ENCODE measurements at regions not wholly inside any gene's neighbourhood (a gene's known extent, or its start where the extent isn't known, plus 50 kb on each side); places are given as distances from the start of the nearest gene placed in this dataset.

DNA sequence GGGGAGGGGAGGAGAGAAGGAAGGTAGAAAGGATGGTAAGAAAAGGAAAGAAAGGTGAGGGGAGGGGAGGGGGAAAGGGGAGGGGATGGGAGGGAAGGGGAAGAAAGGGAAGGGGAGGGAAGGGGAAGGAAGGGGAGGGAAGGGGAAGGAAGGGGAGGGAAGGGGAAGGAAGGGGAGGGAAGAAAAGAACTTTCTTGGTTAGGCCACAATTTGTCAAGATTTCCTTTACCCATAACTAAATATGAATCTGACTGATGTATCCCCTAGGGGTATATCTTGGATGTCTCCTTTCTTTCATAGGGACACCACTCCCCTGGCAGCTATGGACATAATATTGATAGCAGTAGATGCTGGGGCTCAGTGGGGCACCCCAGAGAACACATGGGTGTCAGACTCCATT is 54.4 kb upstream of the PRELP start:
- no peaks in the 10 kb centered on the region for H3K9me3 Mint-ChIP-seq
- no peak overlapping the region for H3K4me3 Mint-ChIP-seq
- no peaks in the 10 kb centered on the region for H3K4me1 Mint-ChIP-seq
- intact Hi-C loops (cut with micrococcal nuclease): no loop called here
- no peak for DNase-seq
- peaks cover 21% of the 10 kb centered on the region for H3K27me3 Mint-ChIP-seq
- H3K36me3 Mint-ChIP-seq (ENCODE audit: low read depth): no peaks in the 10 kb centered on the region
- no peak overlapping the region for H3K27ac Mint-ChIP-seq

DNA sequence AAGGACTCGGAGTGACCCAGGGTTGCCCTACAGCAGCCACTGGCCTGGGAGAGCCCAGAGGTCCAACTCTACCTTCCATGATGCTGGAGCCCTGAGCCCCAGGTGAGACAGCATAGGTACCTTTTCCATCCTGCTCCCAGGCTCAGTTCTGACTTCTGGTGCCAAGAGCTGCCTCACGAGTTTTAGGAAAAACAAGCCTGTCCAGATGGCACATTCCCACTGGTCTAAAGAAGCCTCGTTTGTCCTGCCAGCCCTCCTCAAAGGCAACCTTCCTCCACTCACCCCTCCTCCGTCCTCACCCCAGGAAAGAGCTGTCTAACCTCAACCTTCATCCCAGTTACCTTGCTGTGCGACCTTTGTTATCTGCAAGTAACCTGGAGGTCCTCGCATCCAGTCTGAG is 53.5 kb upstream of the PRELP start:
- intact Hi-C loops (cut with micrococcal nuclease): no loop called here
- Mint-ChIP-seq H3K27ac (no peak overlapping the region), H3K27me3 (peaks cover 26% of the 10 kb centered on the region)

DNA sequence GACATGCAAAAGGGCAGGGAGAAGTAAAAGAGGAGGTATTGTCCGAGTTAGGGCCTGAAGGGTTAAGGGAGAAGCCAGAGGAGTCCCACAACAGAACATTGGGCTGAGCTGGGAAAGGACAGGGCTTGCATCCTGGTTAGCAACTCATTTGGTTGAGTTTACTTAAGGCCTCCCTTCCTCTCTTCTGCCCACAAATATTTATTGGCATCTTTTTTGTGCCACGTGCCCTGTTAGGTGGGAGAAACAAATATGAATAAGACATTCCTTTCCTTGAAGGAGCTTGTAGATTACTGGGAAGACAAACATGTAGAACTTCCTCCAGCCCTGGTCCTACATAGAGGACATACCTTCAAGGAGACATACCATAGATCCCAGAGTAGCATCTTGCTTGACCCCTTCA is 53.0 kb upstream of the PRELP start:
- DNase-seq: no peak
- no peak overlapping the region for H3K27ac Mint-ChIP-seq
- no peak overlapping the region for H3K4me3 Mint-ChIP-seq
- H3K4me1 Mint-ChIP-seq: no peaks in the 10 kb centered on the region
- H3K27me3 Mint-ChIP-seq: peaks cover 28% of the 10 kb centered on the region
- no peaks in the 10 kb centered on the region for H3K36me3 Mint-ChIP-seq (ENCODE audit: low read depth)
- H3K9me3 Mint-ChIP-seq: no peaks in the 10 kb centered on the region
- intact Hi-C loops (cut with micrococcal nuclease): no loop called here

More for the DNA sequence above, 53.5 kb upstream of the PRELP start:
- Mint-ChIP-seq H3K4me3 (no peak overlapping the region), H3K4me1 (no peaks in the 10 kb centered on the region), H3K36me3 (ENCODE audit: low read depth) (no peaks in the 10 kb centered on the region), H3K9me3 (no peaks in the 10 kb centered on the region)
- DNase-seq: no peak

DNA sequence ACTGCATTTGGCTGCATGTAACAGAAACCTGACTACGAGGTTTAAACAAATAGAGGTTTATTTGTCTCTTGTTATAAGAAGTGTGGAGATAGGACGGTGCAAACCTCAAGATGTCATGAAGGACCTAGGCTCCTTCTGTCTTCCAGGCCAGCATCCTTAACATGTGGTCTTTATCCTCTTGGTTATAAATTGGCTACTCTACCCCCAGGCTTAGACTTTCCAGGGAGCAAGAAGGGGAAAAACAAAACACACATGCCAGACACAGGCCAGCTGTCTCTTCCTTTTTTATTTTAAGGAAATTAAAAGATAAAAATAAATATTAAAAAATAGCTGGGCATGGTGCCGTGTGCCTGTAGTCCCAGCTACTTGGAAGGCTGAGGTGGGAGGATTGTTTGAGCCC is 51.3 kb upstream of the PRELP start:
- H3K36me3 Mint-ChIP-seq (ENCODE audit: low read depth): no peaks in the 10 kb centered on the region
- peaks cover 30% of the 10 kb centered on the region for H3K27me3 Mint-ChIP-seq
- no peak overlapping the region for H3K4me3 Mint-ChIP-seq
- H3K4me1 Mint-ChIP-seq: no peaks in the 10 kb centered on the region
- no peak overlapping the region for H3K27ac Mint-ChIP-seq
- intact Hi-C loops (cut with micrococcal nuclease): no loop called here
- H3K9me3 Mint-ChIP-seq: no peaks in the 10 kb centered on the region
- no peak for DNase-seq

DNA sequence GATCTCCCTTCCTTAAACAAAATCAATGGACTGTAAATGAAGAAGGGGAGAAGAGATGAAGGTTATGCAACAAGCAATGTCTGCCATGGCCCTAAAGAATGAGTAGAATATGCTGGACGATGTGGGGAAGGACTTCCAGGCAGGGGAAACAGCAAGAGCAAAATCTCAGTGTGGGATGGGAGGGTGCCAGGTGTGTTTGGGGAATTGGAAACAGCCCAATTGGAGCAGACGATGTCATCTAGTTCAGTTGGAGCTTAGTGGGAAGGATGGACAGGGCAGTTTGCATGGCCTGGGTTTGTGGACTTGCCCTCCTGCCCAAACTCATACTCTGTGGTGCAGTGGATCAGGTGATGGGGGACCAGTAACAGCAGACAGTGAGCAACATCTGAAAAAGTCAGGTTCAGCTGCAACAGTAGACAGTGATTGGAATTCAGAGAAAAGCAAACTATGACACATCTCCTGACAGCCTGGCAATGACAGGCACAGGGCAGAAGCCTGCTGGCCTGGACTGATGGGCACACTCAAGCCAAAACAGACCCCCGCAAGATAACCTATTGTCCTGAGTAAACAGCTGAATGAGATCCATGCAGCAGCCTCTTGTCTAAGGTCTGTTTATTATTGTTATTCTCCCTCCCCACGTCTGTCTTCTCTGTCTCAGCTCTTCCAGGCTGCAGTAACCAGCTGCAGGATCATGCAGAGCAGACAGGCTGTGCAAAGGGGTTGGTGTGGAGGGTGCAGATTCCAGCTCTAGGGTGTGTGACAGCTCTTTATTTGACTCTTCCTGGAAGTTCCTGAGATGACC is 50.5 kb upstream of the PRELP start:
- Mint-ChIP-seq H3K4me3 (no peak overlapping the region), H3K27me3 (peaks cover 27% of the 10 kb centered on the region), H3K4me1 (no peaks in the 10 kb centered on the region), H3K36me3 (ENCODE audit: low read depth) (no peaks in the 10 kb centered on the region), H3K9me3 (no peaks in the 10 kb centered on the region), H3K27ac (no peak overlapping the region)
- no peak for DNase-seq
- intact Hi-C loops (cut with micrococcal nuclease): no loop called here

DNA sequence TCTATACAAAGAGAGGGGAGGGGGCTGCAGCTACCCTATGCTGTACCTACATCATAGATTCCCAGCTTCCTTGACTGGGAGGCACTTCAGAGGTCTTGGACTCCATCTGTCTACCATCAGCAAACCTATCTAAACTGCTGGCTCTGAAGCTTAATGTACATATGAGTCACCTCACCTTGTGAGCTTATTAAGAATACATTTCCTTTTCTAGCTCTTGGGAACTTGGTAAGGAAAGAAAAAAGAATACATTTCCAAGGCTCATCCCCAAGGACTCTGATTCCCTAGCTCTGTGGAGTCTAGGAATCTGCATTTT is 50.0 kb upstream of the PRELP start:
- H3K9me3 Mint-ChIP-seq: no peaks in the 10 kb centered on the region
- H3K27me3 Mint-ChIP-seq: peaks cover 26% of the 10 kb centered on the region
- H3K27ac Mint-ChIP-seq: no peak overlapping the region
- intact Hi-C loops (cut with micrococcal nuclease): no loop called here
- H3K4me1 Mint-ChIP-seq: no peaks in the 10 kb centered on the region
- H3K4me3 Mint-ChIP-seq: no peak overlapping the region
- no peak for DNase-seq
- H3K36me3 Mint-ChIP-seq (ENCODE audit: low read depth): no peaks in the 10 kb centered on the region
